ENCODE measurements at regions not wholly inside any gene's neighbourhood (a gene's known extent, or its start where the extent isn't known, plus 50 kb on each side); places are given as distances from the start of the nearest gene placed in this dataset.

DNA sequence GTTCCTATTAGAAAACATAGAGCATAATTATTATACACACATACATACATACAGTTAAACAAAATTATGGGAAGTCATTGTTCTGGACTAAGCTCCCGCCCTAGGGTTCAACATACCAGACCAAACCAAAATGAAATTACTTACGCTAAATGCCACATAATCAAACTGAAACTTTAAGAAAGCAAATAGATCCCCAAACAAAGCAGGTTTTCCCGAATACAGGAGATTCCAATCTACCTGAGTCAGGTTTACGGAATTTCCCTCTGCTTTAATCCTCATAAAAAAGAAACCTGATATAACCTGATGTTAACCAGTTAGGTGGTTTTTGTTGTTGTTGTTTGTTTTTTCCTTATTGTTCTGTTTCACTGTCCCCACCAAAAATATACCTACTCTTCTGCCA lies 1886.9 kb downstream of the NCAM2 start:
- Histone ChIP-seq H3K9me3 (no peaks in the 10 kb centered on the region), H3K27me3 (replicated peaks; ENCODE audit: control insufficient read depth, insufficient read depth, low read length) (no peaks in the 10 kb centered on the region), H3K36me3 (ENCODE audit: control insufficient read depth, insufficient read depth, low read length) (no peaks in the 10 kb centered on the region), H3K4me1 (0 out of 2 replicates have a peak, but pooled peaks cover 3% of the 10 kb centered on the region), H3K4me3 (ENCODE audit: low read depth, low read length) (no peak overlapping the region)
- peaks cover 12% of the 10 kb centered on the region for H3K4me1 Mint-ChIP-seq (ENCODE audit: low read depth, unreplicated experiment)
- POLR2A ChIA-PET: no interaction called here
- TF ChIP-seq, protein P1, sequence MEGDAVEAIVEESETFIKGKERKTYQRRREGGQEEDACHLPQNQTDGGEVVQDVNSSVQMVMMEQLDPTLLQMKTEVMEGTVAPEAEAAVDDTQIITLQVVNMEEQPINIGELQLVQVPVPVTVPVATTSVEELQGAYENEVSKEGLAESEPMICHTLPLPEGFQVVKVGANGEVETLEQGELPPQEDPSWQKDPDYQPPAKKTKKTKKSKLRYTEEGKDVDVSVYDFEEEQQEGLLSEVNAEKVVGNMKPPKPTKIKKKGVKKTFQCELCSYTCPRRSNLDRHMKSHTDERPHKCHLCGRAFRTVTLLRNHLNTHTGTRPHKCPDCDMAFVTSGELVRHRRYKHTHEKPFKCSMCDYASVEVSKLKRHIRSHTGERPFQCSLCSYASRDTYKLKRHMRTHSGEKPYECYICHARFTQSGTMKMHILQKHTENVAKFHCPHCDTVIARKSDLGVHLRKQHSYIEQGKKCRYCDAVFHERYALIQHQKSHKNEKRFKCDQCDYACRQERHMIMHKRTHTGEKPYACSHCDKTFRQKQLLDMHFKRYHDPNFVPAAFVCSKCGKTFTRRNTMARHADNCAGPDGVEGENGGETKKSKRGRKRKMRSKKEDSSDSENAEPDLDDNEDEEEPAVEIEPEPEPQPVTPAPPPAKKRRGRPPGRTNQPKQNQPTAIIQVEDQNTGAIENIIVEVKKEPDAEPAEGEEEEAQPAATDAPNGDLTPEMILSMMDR (IDR thresholded peaks at IDR 0.05; ENCODE audit: insufficient read depth in 1 of 2, low read depth in 1 of 2, low read length in 1 of 2, severe bottlenecking in 1 of 2, unreplicated experiment in 1 of 2): no peak
- intact Hi-C loops (cut with micrococcal nuclease; ENCODE audit: unreplicated experiment): no loop called here
- no TSS peak for BruUV-seq (replicated peaks)
- H3K4me3 Mint-ChIP-seq (ENCODE audit: unreplicated experiment): peak overlapping the region; percentile 52
- peak in 1 of 2 experiments; percentile 3 for DNase-seq
- CTCF ChIA-PET: no interaction called here
- H3K27ac Mint-ChIP-seq (ENCODE audit: unreplicated experiment): no peak overlapping the region
- H3K9me3 Mint-ChIP-seq (ENCODE audit: unreplicated experiment): no peaks in the 10 kb centered on the region
- H3K36me3 Mint-ChIP-seq (ENCODE audit: insufficient read depth, unreplicated experiment): no peaks in the 10 kb centered on the region
- H3K27me3 Mint-ChIP-seq (ENCODE audit: insufficient read depth, unreplicated experiment): no peaks in the 10 kb centered on the region

DNA sequence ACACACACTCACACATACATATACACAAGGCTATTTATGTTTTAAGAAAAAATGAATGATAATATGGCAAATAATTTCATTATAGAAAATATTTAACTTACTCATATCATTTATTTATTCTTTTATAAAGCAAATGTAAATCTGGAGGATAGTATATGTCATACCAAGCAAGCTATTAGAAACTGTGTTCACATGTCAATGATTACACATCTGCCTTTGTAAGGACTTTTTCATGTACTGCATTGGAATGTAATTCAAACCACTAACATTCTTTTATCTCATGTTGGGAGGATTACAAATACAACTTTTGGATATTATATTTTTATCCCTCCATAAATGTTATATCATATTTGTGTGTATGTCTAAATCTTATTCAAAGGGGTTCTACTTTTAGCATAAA lies 1887.4 kb downstream of the NCAM2 start:
- H3K36me3 ChIP-seq (ENCODE audit: control insufficient read depth, insufficient read depth, low read length): no peaks in the 10 kb centered on the region
- no peak for DNase-seq
- H3K36me3 Mint-ChIP-seq (ENCODE audit: insufficient read depth, unreplicated experiment): no peaks in the 10 kb centered on the region
- POLR2A ChIA-PET: no interaction called here
- no peaks in the 10 kb centered on the region for H3K9me3 ChIP-seq
- H3K4me3 Mint-ChIP-seq (ENCODE audit: unreplicated experiment): no peak overlapping the region
- H3K27me3 ChIP-seq (replicated peaks; ENCODE audit: control insufficient read depth, insufficient read depth, low read length): no peaks in the 10 kb centered on the region
- H3K4me1 ChIP-seq: 0 out of 2 replicates have a peak, but pooled peaks cover 3% of the 10 kb centered on the region
- TF ChIP-seq, protein P1 (IDR thresholded peaks at IDR 0.05; ENCODE audit: insufficient read depth in 1 of 2, low read depth in 1 of 2, low read length in 1 of 2, severe bottlenecking in 1 of 2, unreplicated experiment in 1 of 2): no peak
- no TSS peak for BruUV-seq (replicated peaks)
- H3K9me3 Mint-ChIP-seq (ENCODE audit: unreplicated experiment): no peaks in the 10 kb centered on the region
- H3K4me1 Mint-ChIP-seq (ENCODE audit: low read depth, unreplicated experiment): peaks cover 12% of the 10 kb centered on the region
- intact Hi-C loops (cut with micrococcal nuclease; ENCODE audit: unreplicated experiment): no loop called here
- H3K27me3 Mint-ChIP-seq (ENCODE audit: insufficient read depth, unreplicated experiment): no peaks in the 10 kb centered on the region
- H3K4me3 ChIP-seq (ENCODE audit: low read depth, low read length): no peak overlapping the region
- H3K27ac Mint-ChIP-seq (ENCODE audit: unreplicated experiment): no peak overlapping the region
- CTCF ChIA-PET: no interaction called here

DNA sequence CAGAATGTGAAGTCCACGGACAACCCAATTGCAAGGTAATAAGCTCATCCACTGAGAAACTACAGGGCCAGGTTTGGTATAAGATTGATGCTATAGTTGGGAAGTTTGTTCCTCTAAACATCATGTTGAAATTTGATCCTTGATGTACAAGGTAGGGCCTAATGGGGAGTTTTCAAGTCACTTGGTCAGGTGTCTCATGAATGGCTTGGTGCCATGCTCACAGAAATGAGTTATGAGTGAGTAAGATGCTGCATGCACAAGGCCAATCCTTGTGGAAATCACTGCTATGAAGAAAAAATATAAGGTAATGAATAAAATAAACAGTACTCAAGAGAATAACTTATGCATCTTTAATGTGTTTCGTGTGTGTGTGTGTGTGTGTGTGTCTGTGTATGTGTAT lies 1891.2 kb downstream of the NCAM2 start:
- Mint-ChIP-seq H3K9me3 (ENCODE audit: unreplicated experiment) (no peaks in the 10 kb centered on the region), H3K27me3 (ENCODE audit: insufficient read depth, unreplicated experiment) (no peaks in the 10 kb centered on the region), H3K4me1 (ENCODE audit: low read depth, unreplicated experiment) (peaks cover 5% of the 10 kb centered on the region), H3K27ac (ENCODE audit: unreplicated experiment) (no peak overlapping the region), H3K36me3 (ENCODE audit: insufficient read depth, unreplicated experiment) (no peaks in the 10 kb centered on the region), H3K4me3 (ENCODE audit: unreplicated experiment) (no peak overlapping the region)
- TF ChIP-seq, protein P1 (IDR thresholded peaks at IDR 0.05; ENCODE audit: insufficient read depth in 1 of 2, low read depth in 1 of 2, low read length in 1 of 2, severe bottlenecking in 1 of 2, unreplicated experiment in 1 of 2): no peak
- Histone ChIP-seq H3K4me3 (ENCODE audit: low read depth, low read length) (no peak overlapping the region), H3K36me3 (ENCODE audit: control insufficient read depth, insufficient read depth, low read length) (no peaks in the 10 kb centered on the region), H3K27me3 (replicated peaks; ENCODE audit: control insufficient read depth, insufficient read depth, low read length) (no peaks in the 10 kb centered on the region), H3K4me1 (0 out of 2 replicates have a peak, but pooled peaks cover 3% of the 10 kb centered on the region), H3K9me3 (no peaks in the 10 kb centered on the region)
- CTCF ChIA-PET: no interaction called here
- no peak for DNase-seq
- intact Hi-C loops (cut with micrococcal nuclease; ENCODE audit: unreplicated experiment): no loop called here
- POLR2A ChIA-PET: no interaction called here
- no TSS peak for BruUV-seq (replicated peaks)

All from Caco-2 (cell line).